HepG2 (cell line): ENCODE measurements at regions not wholly inside any gene's neighbourhood (a gene's known extent, or its start where the extent isn't known, plus 50 kb on each side); places are given as distances from the start of the nearest gene placed in this dataset.

Experiments used
- ATAC-seq: fragments of 200-7000 bp; cut with Tn5 transposase; 3 replicates; pipeline ENCODE4 v1.9.1; 2020; ENCODE audit warnings: mild to moderate bottlenecking, moderate library complexity
- BruUV-seq: library from RNA; stranded (reverse); fragments of 400-500 nt; replicated peaks from 2 replicates; lab custom pipeline; 2021; lab: Mats Ljungman, UMichigan
- CTCF ChIA-PET: fragments of 300-600 bp; formaldehyde crosslinking; extraction: SDS; loops from one replicate; lab custom pipeline; 2021; ENCODE audit warnings: low total read pairs, inconsistent platforms, low intra/inter-chr PET ratio; lab: Yijun Ruan, JAX
- POLR2A ChIA-PET: fragments of 350-600 bp; sonication (Branson Sonifier 250); formaldehyde crosslinking; loops from one replicate; lab custom pipeline; 2020; ENCODE audit warnings: antibody characterized with exemption, inconsistent platforms; lab: Yijun Ruan, JAX
- DNase-seq: peaks from one replicate; pipeline ENCODE4 v3.0.0-alpha.2; 2015; ENCODE audit warnings: low spot score
- FAIRE-seq: peaks from 3 replicates; lab custom pipeline; 2011; peaks lifted over from hg19 to GRCh38; lab: Jason Lieb, UNC
- H2AFZ ChIP-seq: one replicate; pipeline ENCODE4 v1.6.1; 2011; ENCODE audit warnings: low read length, inconsistent platforms
- H3K27ac ChIP-seq: fragments of 300-600 bp; 3 replicates; pipeline ENCODE4 v1.8.0; 2011; ENCODE audit warnings: mixed run types, mild to moderate bottlenecking, mixed read lengths, low read length, inconsistent platforms; ENCODE audit not compliant: insufficient read depth; ENCODE audit errors: extremely low read length
- H3K27me3 ChIP-seq, 2 experiments: fragments of 200-600 bp in 1 of 2; 2 replicates in 1 of 2; 3 replicates in 1 of 2; pipeline versions ENCODE4 v1.6.0 to v1.8.0; 2011; ENCODE audit warnings: low read length in 2 of 2, mild to moderate bottlenecking in 2 of 2, moderate library complexity in 2 of 2, inconsistent platforms in 1 of 2; ENCODE audit not compliant: insufficient read depth in 2 of 2, control insufficient read depth in 1 of 2
- H3K36me3 ChIP-seq, 2 experiments: fragments of 200-600 bp in 1 of 2; replicated peaks in 1 of 2; 2 replicates in 1 of 2; 3 replicates in 1 of 2; pipeline versions ENCODE4 v1.5.1 to v1.8.0; 2011; ENCODE audit warnings: low read length in 2 of 2, inconsistent platforms in 1 of 2; ENCODE audit not compliant: insufficient read depth in 2 of 2, control insufficient read depth in 1 of 2
- H3K4me1 ChIP-seq: 2 replicates; pipeline ENCODE4 v1.5.1; 2012; ENCODE audit warnings: low read length, inconsistent platforms; ENCODE audit not compliant: insufficient read depth
- H3K4me2 ChIP-seq: 2 replicates; pipeline ENCODE4 v1.6.0; 2011; ENCODE audit warnings: low read depth, low read length, inconsistent platforms
- H3K4me3 ChIP-seq, 3 experiments: fragments of 200-600 bp in 1 of 3; sonication (generic), shearing (Covaris generic) in 1 of 3; replicated peaks in 1 of 3; 2 replicates each; pipeline ENCODE4 v1.5.1; 2011 to 2016; ENCODE audit warnings: low read length in 3 of 3, inconsistent platforms in 2 of 3, low read depth in 2 of 3, mild to moderate bottlenecking in 2 of 3, control low read depth in 1 of 3, mixed read lengths in 1 of 3; ENCODE audit not compliant: insufficient read depth in 1 of 3
- H3K79me2 ChIP-seq: one replicate; pipeline ENCODE4 v1.6.1; 2011; ENCODE audit warnings: low read length, inconsistent platforms; ENCODE audit not compliant: insufficient read depth
- H3K9ac ChIP-seq: 2 replicates; pipeline ENCODE4 v1.6.0; 2011; ENCODE audit warnings: mild to moderate bottlenecking, low read depth, low read length, inconsistent platforms; ENCODE audit not compliant: insufficient read depth
- H3K9me3 ChIP-seq: 2 replicates; pipeline ENCODE4 v1.5.1; 2012; ENCODE audit warnings: mild to moderate bottlenecking, low read length
- H4K20me1 ChIP-seq: 2 replicates; pipeline ENCODE4 v1.6.0; 2011; ENCODE audit warnings: inconsistent platforms, mild to moderate bottlenecking, low read length, moderate library complexity; ENCODE audit not compliant: insufficient read depth
- CBX1 ChIP-seq: IDR thresholded peaks from one replicate; pipeline ENCODE4 v1.6.1; 2016; ENCODE audit warnings: antibody characterized with exemption, low read depth
- HMG20B ChIP-seq: conservative IDR thresholded peaks from 2 replicates; pipeline ENCODE4 v1.6.1; 2016; ENCODE audit warnings: missing genetic modification reagents, missing compliant biosample characterization
- NFAT5 ChIP-seq: sonication (generic); formaldehyde crosslinking; IDR thresholded peaks from 2 replicates; pipeline ENCODE4 v1.4.0; 2020; ENCODE audit warnings: missing genetic modification reagents
- NFKB2 ChIP-seq: sonication (generic); formaldehyde crosslinking; IDR thresholded peaks from 2 replicates; pipeline ENCODE4 v1.4.0; 2020; ENCODE audit warnings: missing genetic modification reagents, borderline replicate concordance
- NR2C2 ChIP-seq: sonication (generic); formaldehyde crosslinking; IDR thresholded peaks from 2 replicates; pipeline ENCODE4 v1.4.0; 2020; ENCODE audit warnings: missing genetic modification reagents, mild to moderate bottlenecking, moderate library complexity, borderline replicate concordance
- RBFOX2 ChIP-seq: fragments of 200-400 bp; formaldehyde crosslinking; IDR thresholded peaks from 2 replicates; pipeline ENCODE4 v1.6.1; 2017; ENCODE audit warnings: low read depth, mild to moderate bottlenecking, low read length
- REL ChIP-seq: sonication (generic); formaldehyde crosslinking; conservative IDR thresholded peaks from 2 replicates; pipeline ENCODE4 v1.8.0; 2022; ENCODE audit warnings: mild to moderate bottlenecking, missing genetic modification reagents, moderate library complexity
- WIZ ChIP-seq: sonication (generic); formaldehyde crosslinking; IDR thresholded peaks from 2 replicates; pipeline ENCODE4 v1.5.1; 2020; ENCODE audit warnings: mild to moderate bottlenecking, missing genetic modification reagents
- ZBTB46 ChIP-seq: sonication (generic); formaldehyde crosslinking; IDR thresholded peaks from 2 replicates; pipeline ENCODE4 v1.4.0; 2020; ENCODE audit warnings: mild to moderate bottlenecking, missing genetic modification reagents, borderline replicate concordance
- ZFYVE20 ChIP-seq: sonication (generic); formaldehyde crosslinking; IDR thresholded peaks from 2 replicates; pipeline ENCODE4 v1.8.0; 2023; ENCODE audit warnings: low read depth, mild to moderate bottlenecking, moderate library complexity, missing genetic modification reagents, borderline replicate concordance
- ZNF180 ChIP-seq: sonication (generic); formaldehyde crosslinking; IDR thresholded peaks from 2 replicates; pipeline ENCODE4 v1.4.0; 2020; ENCODE audit warnings: low read depth, missing genetic modification reagents, borderline replicate concordance
- ZNF430 ChIP-seq: sonication (generic); formaldehyde crosslinking; IDR thresholded peaks from 2 replicates; pipeline ENCODE4 v1.9.0; 2021; ENCODE audit warnings: mild to moderate bottlenecking, missing genetic modification reagents
- ZNF878 ChIP-seq: sonication (generic); formaldehyde crosslinking; IDR thresholded peaks from 2 replicates; pipeline ENCODE4 v1.8.1; 2023; ENCODE audit warnings: mild to moderate bottlenecking, missing genetic modification reagents, moderate library complexity
- WGBS: methylation state at CpG from one replicate; pipeline ENCODE4 v1.1.6; 2017; ENCODE audit warnings: low lambda C conversion rate; 5-methylcytosine and 5-hydroxymethylcytosine counted together
- in situ Hi-C: cut with HindIII; loops from 2 replicates; pipeline ENCODE4 v1.10.0; 2017; ENCODE audit warnings: low pct_unique_long_range_greater_than_20kb; ENCODE audit not compliant: extremely low pct_ligation_motif_present
- intact Hi-C: fragments of 100-400 bp; cut with micrococcal nuclease; formaldehyde crosslinking; loops from one replicate; pipeline ENCODE4 v1.10.0; 2022; ENCODE audit not compliant: unreplicated experiment

DNA sequence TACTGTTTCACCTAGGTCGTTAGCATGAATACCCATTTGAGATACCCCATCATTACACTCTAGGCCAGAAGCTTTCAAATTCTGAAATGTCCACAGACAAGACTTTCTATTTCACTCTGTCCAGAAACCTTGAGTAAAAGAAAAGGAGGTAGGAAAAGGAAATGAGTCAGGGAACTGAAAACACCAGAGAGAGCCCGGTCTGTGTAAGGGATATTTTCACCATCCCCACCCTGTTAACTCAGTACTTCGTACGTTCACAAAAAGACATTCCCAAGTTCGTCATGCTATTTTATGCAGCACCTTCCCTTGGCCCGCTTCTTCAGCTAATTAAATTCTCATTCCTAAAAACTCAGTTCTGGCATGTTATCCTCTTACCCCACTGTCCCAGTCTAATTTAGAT is 89.4 kb upstream of the SOX2 start:
- Histone ChIP-seq H2AFZ (no peak overlapping the region), H3K27me3 (no peaks in the 10 kb centered on the region; a peak in 1 of 5 replicates), H3K4me3 (no peak overlapping the region), H3K27ac (no peak overlapping the region), H3K4me1 (no peaks in the 10 kb centered on the region), H3K9ac (no peak overlapping the region), H3K79me2 (no peaks in the 10 kb centered on the region), H3K36me3 (no peaks in the 10 kb centered on the region), H3K9me3 (no peaks in the 10 kb centered on the region), H3K4me2 (no peak overlapping the region), H4K20me1 (no peaks in the 10 kb centered on the region; the same call in 1 of the 2 replicates)
- intact Hi-C loops (no loop called here), in situ Hi-C loops (no loop called here)
- FAIRE-seq, result no peak
- no TSS peak for BruUV-seq
- DNase-seq, result no peak
- 21% methylated on average over 6 of the region's 6 CpGs for WGBS
- ChIA-PET POLR2A (no interaction called here), CTCF (no interaction called here)
- ATAC-seq, result no peak
- TF ChIP-seq HMG20B (no peak), ZNF430 (CRISPR knock-in tag) (no peak), CBX1 (no peak), WIZ (CRISPR knock-in tag) (no peak), ZNF180 (CRISPR knock-in tag) (no peak)

DNA sequence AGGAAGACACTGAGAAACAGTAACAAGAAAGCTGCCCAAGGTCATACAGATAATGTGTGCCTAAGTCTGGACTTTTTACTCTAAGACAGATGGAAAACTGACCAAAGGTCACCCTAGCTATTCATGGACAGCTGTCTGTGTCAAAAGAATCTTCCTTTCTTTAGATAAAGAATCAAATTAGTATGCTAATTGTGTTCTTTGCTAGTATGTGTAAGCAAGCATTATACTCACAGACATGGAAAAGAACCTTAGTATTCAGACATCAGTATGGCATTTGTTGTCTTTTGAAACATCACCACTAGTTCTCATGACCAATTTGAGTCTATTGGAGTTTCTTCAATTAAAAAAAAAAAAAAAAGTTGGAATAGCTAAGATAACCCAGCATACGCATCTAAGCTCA is 91.8 kb upstream of the SOX2 start:
- Histone ChIP-seq H2AFZ (no peak overlapping the region), H3K4me1 (no peaks in the 10 kb centered on the region), H3K79me2 (no peaks in the 10 kb centered on the region), H3K4me2 (no peak overlapping the region), H3K27me3 (no peaks in the 10 kb centered on the region; a peak in 1 of 5 replicates), H4K20me1 (no peaks in the 10 kb centered on the region; the same call in 1 of the 2 replicates), H3K27ac (no peak overlapping the region), H3K9ac (no peak overlapping the region), H3K9me3 (no peaks in the 10 kb centered on the region), H3K4me3 (no peak overlapping the region), H3K36me3 (no peaks in the 10 kb centered on the region)
- FAIRE-seq (no peak), ATAC-seq (no peak), DNase-seq (no peak)
- intact Hi-C loops (no loop called here), in situ Hi-C loops (no loop called here)
- 9% methylated on average over 1 of the region's 1 CpG for WGBS
- no peak for TF ChIP-seq ZNF878 (CRISPR knock-in tag)
- no peak for TF ChIP-seq RBFOX2
- no peak for TF ChIP-seq NFKB2
- no peak for TF ChIP-seq REL (CRISPR knock-in tag)
- no peak for TF ChIP-seq ZFYVE20 (CRISPR knock-in tag)
- TF ChIP-seq NFAT5 (CRISPR knock-in tag), result no peak
- TF ChIP-seq NR2C2 (CRISPR knock-in tag), result no peak
- no peak for TF ChIP-seq ZBTB46 (CRISPR knock-in tag)
- ChIA-PET CTCF (no interaction called here), POLR2A (no interaction called here)
- BruUV-seq, result no TSS peak
